SH-SY5Y (cell line): ENCODE measurements at regions not wholly inside any gene's neighbourhood (a gene's known extent, or its start where the extent isn't known, plus 50 kb on each side); places are given as distances from the start of the nearest gene placed in this dataset.

Source experiments
- GATA2 ChIP-seq: IDR thresholded peaks from 2 replicates; pipeline ENCODE4 v1.6.1; 2011; ENCODE audit warnings: mild to moderate bottlenecking, low read depth, low read length
- GATA3 ChIP-seq: IDR thresholded peaks from 2 replicates; pipeline ENCODE4 v1.6.1; 2011; ENCODE audit warnings: low read depth, mild to moderate bottlenecking, low read length, moderate library complexity

DNA sequence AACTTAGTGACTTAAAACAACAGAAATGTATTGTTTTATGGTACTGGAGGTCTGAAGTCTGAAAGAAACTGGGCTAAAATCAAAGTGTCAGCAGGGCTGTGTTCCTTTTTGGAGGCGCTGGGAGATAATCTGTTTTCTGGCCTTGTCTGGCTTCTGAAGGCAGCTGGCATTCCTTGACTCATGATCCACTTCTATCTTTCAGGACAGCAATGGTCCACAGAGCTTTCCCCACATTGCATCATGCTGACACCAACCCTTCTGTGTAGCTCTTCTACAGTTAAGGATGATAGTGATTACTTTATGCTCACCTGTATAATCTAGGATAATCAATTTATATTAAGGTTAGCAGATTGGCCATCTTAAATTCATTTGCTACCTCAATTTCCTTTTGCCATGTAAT lies 392.1 kb downstream of the TDRD15 start:
- no peak for TF ChIP-seq GATA3
- TF ChIP-seq GATA2, result no peak
